ENCODE measurements at regions not wholly inside any gene's neighbourhood (a gene's known extent, or its start where the extent isn't known, plus 50 kb on each side); places are given as distances from the start of the nearest gene placed in this dataset.

GRCh38 chr13:64506246-64506645 is 2723.9 kb downstream of the PCDH9 start:
- no peak for TF ChIP-seq CTCF (IDR thresholded peaks at IDR 0.05; ENCODE audit: poor library complexity)
- TF ChIP-seq EZH2phosphoT487 (IDR thresholded peaks at IDR 0.05; ENCODE audit: low read depth, severe bottlenecking, unreplicated experiment): no peak

Measured in hepatocyte (in vitro differentiated cells).